ENCODE measurements at regions not wholly inside any gene's neighbourhood (a gene's known extent, or its start where the extent isn't known, plus 50 kb on each side); places are given as distances from the start of the nearest gene placed in this dataset.

DNA sequence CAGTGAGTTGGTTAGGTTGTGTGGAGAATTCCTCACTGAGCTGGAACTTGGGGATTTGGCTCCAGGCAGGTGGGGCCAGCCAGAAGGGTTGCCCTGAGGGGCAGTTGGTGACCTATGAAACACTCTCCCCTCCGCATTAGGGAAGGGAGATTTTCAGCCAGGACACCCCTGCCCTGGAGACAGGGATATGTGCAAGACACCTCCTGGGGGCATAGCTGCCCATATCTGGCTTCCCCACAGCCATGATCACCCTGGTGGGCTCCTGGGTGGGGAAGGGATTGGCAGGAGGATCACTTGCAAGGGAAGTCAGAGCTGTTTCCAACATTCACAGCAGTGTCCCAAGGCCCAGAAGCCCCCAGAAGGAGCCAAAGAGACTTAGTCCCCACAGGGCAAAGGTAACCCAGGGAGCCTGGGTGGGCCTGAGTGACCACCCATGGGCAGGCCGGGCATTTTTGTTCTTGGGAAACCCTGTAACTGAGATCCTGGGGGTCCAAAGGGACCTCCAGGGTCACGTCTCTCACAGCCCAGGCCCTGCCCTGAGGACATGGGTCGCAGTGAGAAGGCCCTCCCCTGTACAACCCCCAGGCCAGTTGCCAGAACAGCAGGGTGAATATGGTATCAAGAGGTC, 145.8 kb downstream of the MRPL14 start:
- FAIRE-seq, result no peak
- intact Hi-C loops (cut with micrococcal nuclease; ENCODE audit: unreplicated experiment), result no loop called here
- TF ChIP-seq RFX5 (IDR thresholded peaks at IDR 0.05; ENCODE audit: low read depth, low read length) (no peak), WRNIP1 (IDR thresholded peaks at IDR 0.05; ENCODE audit: borderline replicate concordance, low read depth, low read length) (no peak), NR2C1 (IDR thresholded peaks at IDR 0.05) (no peak), FOXM1 (IDR thresholded peaks at IDR 0.05; ENCODE audit: low read depth, low read length) (no peak)
- in situ Hi-C loops (cut with MboI), result no loop called here
- ChIA-PET SMC1A (ENCODE audit: uncharacterized antibody, unreplicated experiment) (interaction anchor here (0.9 to 6.6 kb wide), 3 partner anchors 9 to 165 kb away, joined by 3 to 41 read pairs (median 4); no protein-coding TSS in a partner anchor), RAD21 (ENCODE audit: unreplicated experiment) (interaction anchor here (1.1 to 6.3 kb wide), 2 partner anchors 11 to 211 kb away, joined by 3 to 48 read pairs; partner anchors contain the start of gene VEGFA), CTCF (interaction anchor here (1.4 to 2.1 kb wide), 2 partner anchors 13 to 20 kb away, joined by 5 read pairs; no protein-coding TSS in a partner anchor), POLR2A (interaction anchor here (0.8 to 7.8 kb wide), 5 partner anchors 10 to 20 kb away, joined by 3 to 54 read pairs (median 3); no protein-coding TSS in a partner anchor)
- Histone ChIP-seq H3K4me2 (ENCODE audit: control insufficient read depth, insufficient read depth) (no peak overlapping the region), H3K4me3 (no peak overlapping the region), H3K27ac (ENCODE audit: control insufficient read depth, insufficient read depth) (no peak overlapping the region), H2AFZ (ENCODE audit: control insufficient read depth, low read depth, low read length) (no peak overlapping the region), H3K79me2 (ENCODE audit: control insufficient read depth, insufficient read depth, low read length) (no peaks in the 10 kb centered on the region), H3K9ac (ENCODE audit: control insufficient read depth, insufficient read depth, low read length) (no peak overlapping the region), H3K9me3 (replicated peaks; ENCODE audit: control insufficient read depth, insufficient read depth, low read length) (no peaks in the 10 kb centered on the region; the same call in 2 of the 3 replicates), H3K36me3 (ENCODE audit: control insufficient read depth in 2 of 2, insufficient read depth in 2 of 2, low read length in 1 of 2) (no peaks in the 10 kb centered on the region), H4K20me1 (ENCODE audit: control insufficient read depth, insufficient read depth) (no peaks in the 10 kb centered on the region), H3K27me3 (replicated peaks in 1 of 2; ENCODE audit: control insufficient read depth in 2 of 2, insufficient read depth in 2 of 2, low read length in 1 of 2) (no peaks in the 10 kb centered on the region; a peak in 1 of 4 replicates), H3K4me1 (ENCODE audit: control insufficient read depth, insufficient read depth, low read length) (peaks cover 18% of the 10 kb centered on the region)
- no TSS peak for BruUV-seq (replicated peaks)
- ATAC-seq, result no peak
- 26% methylated on average over 4 of the region's 4 CpGs for WGBS (ENCODE audit: insufficient coverage, insufficient replicate concordance, low lambda C conversion rate, missing lambda C conversion rate)
- no peak for DNase-seq (ENCODE audit: low read depth, low spot score)

DNA sequence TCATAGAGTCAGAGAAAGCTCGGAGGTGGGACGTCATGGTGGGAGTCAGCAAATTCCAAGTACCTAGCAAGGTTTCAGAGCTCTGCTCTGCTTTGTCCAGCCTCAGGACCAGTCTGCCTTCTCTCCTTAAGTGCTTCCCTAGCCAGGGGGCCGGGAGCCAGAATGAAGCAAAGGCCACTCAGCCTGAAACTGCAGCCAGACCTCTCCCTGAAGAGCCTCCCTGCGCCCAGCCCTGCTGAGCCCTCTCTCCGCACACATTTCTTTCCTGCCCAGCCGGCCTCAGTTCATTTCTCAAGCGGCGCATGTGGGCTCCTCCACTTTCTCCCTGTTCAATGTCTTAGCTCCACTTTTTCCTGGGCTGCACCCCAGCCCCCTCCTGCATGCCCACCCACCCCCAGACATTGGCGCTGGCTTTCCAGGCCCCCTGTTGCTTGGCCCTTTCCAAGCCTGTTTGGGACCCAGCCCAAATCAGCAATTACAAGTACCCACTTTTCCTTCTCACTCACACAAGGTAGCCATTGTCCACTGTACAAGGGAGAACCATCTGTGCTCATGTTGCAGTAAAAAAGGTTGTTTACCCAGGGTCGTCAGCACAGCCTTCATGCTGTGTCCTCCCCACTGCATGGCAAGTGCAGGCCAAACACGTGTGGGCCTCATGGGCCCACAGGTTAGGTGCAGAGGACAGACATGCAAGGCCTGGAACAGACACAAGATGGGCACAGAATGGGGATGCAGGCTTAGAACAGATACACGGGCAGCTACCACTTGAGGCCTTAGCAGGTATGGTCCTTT, 147.1 kb downstream of the MRPL14 start:
- CTCF ChIA-PET, result interaction anchor here (1.1 to 5.3 kb wide), 2 partner anchors 82 to 206 kb away, joined by 3 to 28 read pairs; no protein-coding TSS in a partner anchor
- 47% methylated on average over 12 of the region's 12 CpGs for WGBS (ENCODE audit: insufficient coverage, insufficient replicate concordance, low lambda C conversion rate, missing lambda C conversion rate)
- Histone ChIP-seq H3K79me2 (ENCODE audit: control insufficient read depth, insufficient read depth, low read length) (no peaks in the 10 kb centered on the region), H3K9me3 (replicated peaks; ENCODE audit: control insufficient read depth, insufficient read depth, low read length) (no peaks in the 10 kb centered on the region; the same call in 2 of the 3 replicates), H2AFZ (ENCODE audit: control insufficient read depth, low read depth, low read length) (no peak overlapping the region), H4K20me1 (ENCODE audit: control insufficient read depth, insufficient read depth) (no peaks in the 10 kb centered on the region), H3K4me2 (ENCODE audit: control insufficient read depth, insufficient read depth) (no peak overlapping the region), H3K9ac (ENCODE audit: control insufficient read depth, insufficient read depth, low read length) (no peak overlapping the region), H3K36me3 (ENCODE audit: control insufficient read depth in 2 of 2, insufficient read depth in 2 of 2, low read length in 1 of 2) (no peaks in the 10 kb centered on the region), H3K4me1 (ENCODE audit: control insufficient read depth, insufficient read depth, low read length) (peaks cover 18% of the 10 kb centered on the region), H3K27me3 (replicated peaks in 1 of 2; ENCODE audit: control insufficient read depth in 2 of 2, insufficient read depth in 2 of 2, low read length in 1 of 2) (no peaks in the 10 kb centered on the region; a peak in 1 of 4 replicates), H3K27ac (ENCODE audit: control insufficient read depth, insufficient read depth) (no peak overlapping the region), H3K4me3 (no peak overlapping the region)
- POLR2A ChIA-PET, result interaction anchor here (1.0 to 7.8 kb wide), 5 partner anchors 11 to 21 kb away, joined by 3 to 54 read pairs (median 16); no protein-coding TSS in a partner anchor
- no peak for ATAC-seq
- intact Hi-C loops (cut with micrococcal nuclease; ENCODE audit: unreplicated experiment) (no loop called here), in situ Hi-C loops (cut with MboI) (no loop called here)
- SMC1A ChIA-PET (ENCODE audit: uncharacterized antibody, unreplicated experiment), result interaction anchor here (3.1 to 6.6 kb wide), 2 partner anchors 10 to 14 kb away, joined by 13 to 41 read pairs; no protein-coding TSS in a partner anchor
- RAD21 ChIA-PET (ENCODE audit: unreplicated experiment), result interaction anchor here (1.1 to 6.3 kb wide), 4 partner anchors 12 to 210 kb away, joined by 3 to 48 read pairs (median 14); partner anchors contain the start of gene VEGFA
- no peak for TF ChIP-seq CREM (IDR thresholded peaks at IDR 0.05; ENCODE audit: low read depth)
- TF ChIP-seq, protein P1, sequence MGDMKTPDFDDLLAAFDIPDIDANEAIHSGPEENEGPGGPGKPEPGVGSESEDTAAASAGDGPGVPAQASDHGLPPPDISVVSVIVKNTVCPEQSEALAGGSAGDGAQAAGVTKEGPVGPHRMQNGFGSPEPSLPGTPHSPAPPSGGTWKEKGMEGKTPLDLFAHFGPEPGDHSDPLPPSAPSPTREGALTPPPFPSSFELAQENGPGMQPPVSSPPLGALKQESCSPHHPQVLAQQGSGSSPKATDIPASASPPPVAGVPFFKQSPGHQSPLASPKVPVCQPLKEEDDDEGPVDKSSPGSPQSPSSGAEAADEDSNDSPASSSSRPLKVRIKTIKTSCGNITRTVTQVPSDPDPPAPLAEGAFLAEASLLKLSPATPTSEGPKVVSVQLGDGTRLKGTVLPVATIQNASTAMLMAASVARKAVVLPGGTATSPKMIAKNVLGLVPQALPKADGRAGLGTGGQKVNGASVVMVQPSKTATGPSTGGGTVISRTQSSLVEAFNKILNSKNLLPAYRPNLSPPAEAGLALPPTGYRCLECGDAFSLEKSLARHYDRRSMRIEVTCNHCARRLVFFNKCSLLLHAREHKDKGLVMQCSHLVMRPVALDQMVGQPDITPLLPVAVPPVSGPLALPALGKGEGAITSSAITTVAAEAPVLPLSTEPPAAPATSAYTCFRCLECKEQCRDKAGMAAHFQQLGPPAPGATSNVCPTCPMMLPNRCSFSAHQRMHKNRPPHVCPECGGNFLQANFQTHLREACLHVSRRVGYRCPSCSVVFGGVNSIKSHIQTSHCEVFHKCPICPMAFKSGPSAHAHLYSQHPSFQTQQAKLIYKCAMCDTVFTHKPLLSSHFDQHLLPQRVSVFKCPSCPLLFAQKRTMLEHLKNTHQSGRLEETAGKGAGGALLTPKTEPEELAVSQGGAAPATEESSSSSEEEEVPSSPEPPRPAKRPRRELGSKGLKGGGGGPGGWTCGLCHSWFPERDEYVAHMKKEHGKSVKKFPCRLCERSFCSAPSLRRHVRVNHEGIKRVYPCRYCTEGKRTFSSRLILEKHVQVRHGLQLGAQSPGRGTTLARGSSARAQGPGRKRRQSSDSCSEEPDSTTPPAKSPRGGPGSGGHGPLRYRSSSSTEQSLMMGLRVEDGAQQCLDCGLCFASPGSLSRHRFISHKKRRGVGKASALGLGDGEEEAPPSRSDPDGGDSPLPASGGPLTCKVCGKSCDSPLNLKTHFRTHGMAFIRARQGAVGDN (IDR thresholded peaks at IDR 0.05), result no peak
- FAIRE-seq, result no peak
- no peak for DNase-seq (ENCODE audit: low read depth, low spot score)
- no TSS peak for BruUV-seq (replicated peaks)
